ENCODE measurements at regions not wholly inside any gene's neighbourhood (a gene's known extent, or its start where the extent isn't known, plus 50 kb on each side); places are given as distances from the start of the nearest gene placed in this dataset.
A peak's percentile ranks its signal among the peaks of the same experiment; 100 is the strongest.

DNA sequence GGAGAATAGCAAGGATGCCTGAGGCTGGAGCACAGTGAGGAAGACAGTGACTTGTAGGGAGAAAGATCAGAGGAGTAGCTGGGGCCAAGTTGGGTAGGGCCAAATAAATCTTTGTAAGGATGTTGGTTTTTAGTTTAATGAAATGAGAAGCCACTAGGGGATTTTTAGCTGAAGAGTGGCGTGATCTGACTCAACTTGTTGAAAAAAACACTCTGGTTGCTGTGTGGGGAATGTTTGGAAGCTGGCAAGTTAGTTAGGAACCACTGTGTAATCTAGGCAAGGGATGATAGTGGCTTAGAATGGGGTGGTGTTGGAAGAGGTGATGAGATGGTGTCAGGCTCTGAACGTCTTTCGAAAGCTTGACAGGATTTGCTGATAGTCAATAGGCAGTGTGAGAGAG is 176.1 kb upstream of the HDDC2 start:
- no peak for DNase-seq (ENCODE audit: low read depth)
- in situ Hi-C loops (cut with HindIII; ENCODE audit: low pct_unique_long_range_greater_than_20kb, low sequenced_read_pairs): no loop called here

DNA sequence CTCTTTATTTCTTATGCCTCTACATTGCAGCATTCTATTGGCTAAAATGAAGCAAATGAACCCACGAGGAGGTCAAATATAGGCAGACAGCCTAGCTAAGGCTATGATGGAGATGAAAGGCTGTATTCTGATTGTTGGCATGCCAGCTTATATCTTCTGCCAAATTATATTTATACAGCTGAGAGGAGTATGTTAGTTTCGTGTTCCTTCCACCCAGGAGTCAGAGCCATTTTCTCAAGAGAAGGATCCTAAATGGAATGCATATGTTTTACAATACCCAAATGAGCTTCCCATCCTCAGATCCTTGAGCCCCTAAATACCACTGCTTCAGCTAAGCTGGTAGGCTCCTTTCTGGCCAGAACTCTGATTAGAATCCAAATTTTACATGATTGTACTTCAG is 178.4 kb upstream of the HDDC2 start:
- in situ Hi-C loops (cut with HindIII; ENCODE audit: low pct_unique_long_range_greater_than_20kb, low sequenced_read_pairs): no loop called here
- no peak for DNase-seq (ENCODE audit: low read depth)

DNA sequence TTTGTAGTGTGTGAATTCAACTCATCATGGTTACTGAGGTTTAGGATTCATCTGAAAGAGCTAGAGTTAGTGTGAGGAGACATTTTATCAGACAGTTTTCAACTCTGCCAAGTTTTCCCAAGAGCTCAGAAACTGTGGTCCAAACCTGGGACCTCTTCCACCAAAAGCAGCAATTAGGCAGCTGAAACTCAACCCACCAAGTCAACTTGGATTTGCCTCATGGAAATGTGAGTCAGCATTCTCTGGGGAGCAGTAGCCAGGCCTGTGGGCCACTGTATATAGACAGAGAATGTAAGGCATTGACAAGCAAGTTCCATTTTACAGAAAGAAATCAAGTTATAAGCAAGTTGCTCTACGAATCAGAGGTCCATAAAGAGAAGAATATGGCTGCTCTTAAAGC is 178.8 kb upstream of the HDDC2 start:
- no peak for DNase-seq (ENCODE audit: low read depth)
- in situ Hi-C loops (cut with HindIII; ENCODE audit: low pct_unique_long_range_greater_than_20kb, low sequenced_read_pairs): no loop called here

DNA sequence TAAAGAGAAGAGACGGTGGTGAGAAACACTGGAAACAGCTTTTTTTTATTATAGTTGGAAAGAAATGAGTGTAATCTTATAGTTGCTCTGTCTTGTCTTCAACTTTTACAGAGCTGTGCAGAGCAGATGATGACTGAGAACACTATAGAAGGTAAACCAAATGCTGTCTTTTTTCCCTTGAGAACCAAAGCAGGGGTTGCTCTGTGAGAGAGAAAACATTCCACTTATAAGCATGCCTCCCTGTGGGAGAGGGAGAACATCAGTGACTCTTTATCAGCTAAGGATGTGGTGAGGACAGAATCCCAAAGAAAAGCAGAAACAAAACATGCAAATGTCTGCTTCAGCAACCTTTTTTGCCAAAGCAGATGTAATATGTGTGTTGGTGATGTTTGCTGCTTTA is 179.3 kb upstream of the HDDC2 start:
- DNase-seq (ENCODE audit: low read depth): no peak
- in situ Hi-C loops (cut with HindIII; ENCODE audit: low pct_unique_long_range_greater_than_20kb, low sequenced_read_pairs): no loop called here

DNA sequence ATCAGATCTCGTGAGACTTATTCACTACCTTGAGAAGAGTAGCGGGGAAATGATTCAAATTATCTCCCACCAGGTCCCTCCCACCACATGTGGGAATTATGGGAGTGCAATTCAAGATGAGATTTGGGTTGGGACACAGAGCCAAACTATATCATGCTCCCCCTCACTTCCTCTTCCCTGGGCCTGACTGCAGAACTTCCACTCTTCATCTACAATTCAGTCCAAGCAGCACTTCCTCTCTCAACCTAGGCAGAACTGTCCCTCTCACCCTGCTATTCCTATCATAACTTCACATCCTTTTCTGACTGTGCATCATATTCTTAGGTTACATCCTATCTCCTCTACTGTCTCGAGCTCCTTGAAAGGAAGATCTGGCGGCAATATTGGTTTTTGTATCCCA is 184.0 kb upstream of the HDDC2 start:
- no peak for DNase-seq (ENCODE audit: low read depth)
- in situ Hi-C loops (cut with HindIII; ENCODE audit: low pct_unique_long_range_greater_than_20kb, low sequenced_read_pairs): no loop called here

DNA sequence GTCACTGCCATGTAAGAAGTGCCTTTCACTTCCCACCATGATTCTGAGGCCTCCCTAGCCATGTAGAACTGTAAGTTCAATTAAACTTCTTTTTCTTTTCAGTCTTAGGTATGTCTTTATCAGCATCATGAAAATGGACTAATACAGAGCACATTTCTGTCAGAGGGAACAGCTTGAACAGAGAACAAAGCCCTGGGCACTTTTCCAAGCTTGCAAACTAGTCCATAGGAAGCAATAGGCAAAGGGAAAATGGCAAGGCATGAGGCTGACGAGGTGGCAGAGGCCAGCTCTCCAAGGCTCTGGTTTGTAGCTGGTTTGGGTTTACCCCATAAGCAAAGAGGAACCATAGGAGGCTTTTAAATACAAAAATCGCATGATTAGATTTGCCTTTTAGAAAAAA is 185.1 kb upstream of the HDDC2 start:
- no peak for DNase-seq (ENCODE audit: low read depth)
- in situ Hi-C loops (cut with HindIII; ENCODE audit: low pct_unique_long_range_greater_than_20kb, low sequenced_read_pairs): no loop called here

DNA sequence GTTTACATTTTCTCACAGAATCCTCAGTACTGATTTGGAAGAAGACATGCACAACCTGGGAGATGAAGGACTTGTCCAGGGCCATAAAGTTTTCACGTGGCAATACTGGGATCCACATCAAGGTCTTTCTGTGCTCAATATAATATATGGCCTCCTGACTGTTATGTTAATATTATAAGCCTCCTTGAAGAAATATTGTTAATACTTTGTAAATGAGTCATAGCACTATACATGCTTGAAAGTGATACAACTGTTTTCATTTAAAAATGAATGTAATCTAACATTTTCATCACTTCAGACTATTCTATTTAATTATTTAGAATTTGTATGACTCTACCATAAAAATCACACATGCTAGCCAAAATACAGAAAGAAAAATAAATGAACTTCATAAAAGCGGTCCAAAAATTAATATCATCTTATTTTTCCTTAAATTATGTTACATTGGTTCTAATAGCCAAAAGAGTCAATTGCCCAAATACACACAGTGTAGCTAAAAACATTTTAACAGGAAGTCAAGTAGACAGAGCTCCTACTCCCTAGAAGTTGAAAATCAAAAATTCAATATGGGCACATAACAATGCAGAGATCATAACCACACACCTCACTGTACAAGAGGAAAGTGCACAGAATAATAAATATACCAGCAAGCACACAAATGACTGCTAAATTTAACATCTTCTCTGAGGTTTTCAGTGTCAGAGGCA is 188.0 kb upstream of the HDDC2 start:
- in situ Hi-C loops (cut with HindIII; ENCODE audit: low pct_unique_long_range_greater_than_20kb, low sequenced_read_pairs): no loop called here
- DNase-seq (ENCODE audit: low read depth): no peak

DNA sequence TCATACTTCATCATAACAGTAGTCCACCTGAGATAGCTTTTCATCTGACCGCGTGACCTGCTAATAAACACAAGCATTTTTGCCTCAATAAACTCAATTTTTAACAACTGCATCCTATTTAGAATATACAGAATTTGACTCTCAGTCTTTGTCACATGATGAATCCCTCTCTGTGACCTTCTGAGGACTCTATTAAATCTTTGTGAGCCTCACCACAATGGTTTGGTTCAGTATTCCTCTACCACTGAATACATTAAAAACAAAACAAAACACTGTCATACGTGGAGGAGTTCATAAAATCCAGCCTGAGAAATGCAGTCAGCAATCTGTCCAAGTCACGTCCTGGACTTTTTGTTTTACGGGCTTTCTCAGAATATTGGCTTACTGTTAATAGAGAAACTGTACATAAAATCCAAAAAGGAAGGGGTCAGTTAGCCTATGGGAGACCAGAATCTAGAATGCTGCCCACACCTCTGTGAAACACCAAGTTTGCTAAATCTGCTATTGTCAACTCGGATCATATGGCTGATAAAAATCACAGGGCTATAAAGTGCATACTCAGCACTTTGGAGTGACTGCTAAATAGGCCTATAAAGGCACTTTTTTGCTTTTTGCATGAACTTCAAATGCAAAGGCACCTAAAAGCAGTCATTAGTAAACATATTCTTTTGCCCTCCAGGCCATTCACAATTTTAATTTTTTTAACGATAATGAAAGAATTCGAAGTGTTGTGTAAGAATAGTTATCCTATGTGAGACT is 190.3 kb upstream of the HDDC2 start:
- no peak for DNase-seq (ENCODE audit: low read depth)

DNA sequence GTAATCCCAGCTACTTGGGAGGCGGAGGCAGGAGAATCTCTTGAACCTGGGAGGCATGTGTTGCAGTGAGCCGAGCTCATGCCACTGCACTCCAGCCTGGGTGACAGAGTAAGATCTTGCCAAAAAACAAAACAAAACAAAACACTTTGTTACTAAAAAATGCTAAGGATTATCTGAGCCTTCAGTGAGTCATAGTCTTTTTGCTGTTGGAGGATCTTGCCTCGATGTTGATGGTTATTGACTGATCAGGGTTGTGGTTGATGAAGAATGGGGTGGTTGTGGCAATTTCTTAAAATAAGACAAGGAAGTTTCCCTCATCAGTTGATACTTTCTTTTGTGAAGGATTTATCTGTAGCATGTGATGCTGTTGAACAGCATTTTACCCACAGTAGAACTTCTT is 196.8 kb upstream of the HDDC2 start:
- in situ Hi-C loops (cut with HindIII; ENCODE audit: low pct_unique_long_range_greater_than_20kb, low sequenced_read_pairs): no loop called here
- DNase-seq (ENCODE audit: low read depth): no peak

More for the DNA sequence above, 190.3 kb upstream of the HDDC2 start:
- in situ Hi-C loops (cut with HindIII; ENCODE audit: low pct_unique_long_range_greater_than_20kb, low sequenced_read_pairs): no loop called here

DNA sequence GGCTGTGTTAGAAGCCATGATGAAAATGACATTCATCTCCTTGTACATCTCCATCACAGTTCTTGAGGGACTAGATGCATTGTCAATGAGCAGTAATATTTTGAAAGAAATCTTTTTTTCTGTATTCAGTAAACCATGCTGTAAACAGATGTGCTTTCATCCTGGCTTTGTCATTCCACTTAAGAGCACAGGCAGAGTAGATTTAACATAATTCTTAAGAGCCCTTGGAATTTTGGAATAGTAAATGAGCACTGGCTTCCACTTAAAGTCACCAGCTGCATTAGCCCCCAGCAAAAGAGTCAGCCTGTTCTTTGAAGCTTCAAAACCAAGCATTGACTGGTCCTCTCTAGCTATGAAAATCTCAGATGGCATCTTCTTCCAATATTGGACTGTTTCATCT is 197.8 kb upstream of the HDDC2 start:
- no peak for DNase-seq (ENCODE audit: low read depth)
- in situ Hi-C loops (cut with HindIII; ENCODE audit: low pct_unique_long_range_greater_than_20kb, low sequenced_read_pairs): no loop called here

DNA sequence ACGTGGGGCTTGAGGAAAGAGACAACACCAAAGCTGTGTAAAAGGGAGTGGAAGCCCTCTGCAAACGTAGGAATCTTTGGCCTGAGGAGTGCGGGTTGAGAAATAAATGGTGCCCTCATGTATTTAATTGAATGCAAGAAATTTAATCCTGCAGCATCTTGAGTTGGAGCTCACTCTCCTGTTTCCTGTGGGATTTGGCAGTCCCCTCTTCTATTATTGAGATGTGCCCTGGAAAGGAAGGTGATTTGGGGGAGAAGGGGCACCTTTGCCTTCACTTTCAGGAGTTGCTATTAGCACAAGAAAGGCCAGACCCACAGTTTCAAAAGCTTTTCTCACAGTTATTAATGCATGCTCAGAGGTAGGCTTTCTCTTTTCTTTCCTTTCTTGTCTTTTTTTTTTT is 201.4 kb upstream of the HDDC2 start:
- in situ Hi-C loops (cut with HindIII; ENCODE audit: low pct_unique_long_range_greater_than_20kb, low sequenced_read_pairs): no loop called here

DNA sequence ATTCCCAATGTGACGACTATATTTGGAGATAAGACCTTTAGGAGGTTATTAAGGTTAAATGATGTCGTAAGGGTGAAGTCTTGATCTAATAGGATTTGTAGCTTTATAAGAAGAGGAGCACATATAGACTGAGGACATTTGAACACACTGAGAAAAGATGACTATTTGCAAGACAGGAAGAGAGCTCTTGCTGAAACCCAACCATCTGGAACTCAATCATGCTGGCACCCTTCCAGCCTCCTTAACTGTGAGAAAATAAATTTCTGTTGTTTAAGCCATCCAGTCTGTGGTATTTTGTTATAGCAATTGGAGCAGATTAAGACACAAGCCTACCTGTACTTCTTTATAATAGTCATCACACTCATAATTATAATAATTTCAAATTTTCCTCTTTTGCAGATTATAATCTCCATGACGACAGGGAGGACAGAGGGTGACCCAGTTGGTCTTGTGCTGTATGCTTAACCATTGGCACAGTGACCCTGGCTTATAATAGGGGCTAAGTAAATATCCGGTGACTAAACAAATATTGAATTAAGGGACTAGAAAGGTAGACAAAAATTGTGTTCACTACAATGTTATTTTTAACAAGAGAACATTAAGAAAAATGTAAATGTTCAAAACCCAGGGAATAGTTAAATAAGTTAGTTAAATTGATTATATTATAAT is 206.4 kb upstream of the HDDC2 start:
- in situ Hi-C loops (cut with HindIII; ENCODE audit: low pct_unique_long_range_greater_than_20kb, low sequenced_read_pairs): no loop called here
- peak; percentile 58 for DNase-seq (ENCODE audit: low read depth)

More for the DNA sequence above, 201.4 kb upstream of the HDDC2 start:
- no peak for DNase-seq (ENCODE audit: low read depth)

DNA sequence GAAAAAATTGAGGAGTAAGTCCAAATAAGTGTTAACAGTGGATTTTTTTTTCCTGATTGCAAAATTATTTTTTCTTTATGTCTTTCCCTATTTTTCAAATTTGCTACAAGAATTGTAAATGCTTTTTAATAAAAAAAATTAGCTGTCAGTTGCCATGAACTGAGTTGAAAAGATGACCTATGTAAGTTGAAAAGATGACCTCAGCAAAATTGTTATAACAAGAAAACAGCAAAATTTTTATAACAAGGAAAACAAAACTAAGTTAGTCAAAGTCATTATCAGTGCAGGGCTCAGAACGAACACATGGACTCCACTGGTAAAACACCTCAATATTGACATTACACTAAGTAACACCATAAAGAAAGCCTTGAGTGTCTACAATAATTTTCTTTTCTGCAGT is 207.0 kb upstream of the HDDC2 start:
- no peak for DNase-seq (ENCODE audit: low read depth)
- in situ Hi-C loops (cut with HindIII; ENCODE audit: low pct_unique_long_range_greater_than_20kb, low sequenced_read_pairs): no loop called here

DNA sequence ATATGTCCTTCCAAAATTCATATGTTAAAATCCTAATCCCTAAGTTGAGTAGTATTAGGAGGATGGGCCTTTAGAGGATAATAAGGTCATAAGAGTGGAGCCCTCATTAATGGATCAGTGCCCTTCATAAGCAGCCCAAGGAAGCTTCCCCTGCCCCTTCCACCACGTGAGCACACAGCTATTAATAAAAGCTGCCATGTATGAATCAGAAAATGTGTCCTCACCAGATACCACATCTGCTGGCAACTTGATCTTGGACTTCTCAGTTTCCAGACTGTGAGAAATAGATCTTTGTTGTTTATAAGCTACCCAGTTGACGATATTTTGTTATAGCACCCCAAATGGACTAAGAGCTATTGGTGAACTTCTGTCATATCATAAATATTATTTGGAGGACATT is 207.7 kb upstream of the HDDC2 start:
- no peak for DNase-seq (ENCODE audit: low read depth)
- in situ Hi-C loops (cut with HindIII; ENCODE audit: low pct_unique_long_range_greater_than_20kb, low sequenced_read_pairs): no loop called here

DNA sequence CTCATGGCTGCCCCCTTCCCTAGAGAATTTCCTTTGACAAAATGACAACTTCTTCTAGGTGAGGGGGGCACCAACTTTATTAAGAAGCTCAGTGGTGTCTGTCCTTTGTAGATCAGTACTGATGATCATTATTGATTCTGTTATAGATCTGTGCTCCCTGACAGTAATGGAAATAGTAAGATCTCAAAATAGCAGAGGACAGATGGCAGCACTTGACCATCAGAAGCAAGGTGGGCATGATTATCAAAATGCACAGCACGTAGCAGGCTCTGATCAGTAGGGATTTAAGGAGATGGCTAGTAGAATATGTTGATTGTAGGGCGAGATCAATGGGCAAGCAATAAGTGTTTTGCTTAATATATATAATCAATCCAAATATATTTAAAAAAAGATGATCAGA is 208.6 kb upstream of the HDDC2 start:
- DNase-seq (ENCODE audit: low read depth): no peak
- in situ Hi-C loops (cut with HindIII; ENCODE audit: low pct_unique_long_range_greater_than_20kb, low sequenced_read_pairs): no loop called here

DNA sequence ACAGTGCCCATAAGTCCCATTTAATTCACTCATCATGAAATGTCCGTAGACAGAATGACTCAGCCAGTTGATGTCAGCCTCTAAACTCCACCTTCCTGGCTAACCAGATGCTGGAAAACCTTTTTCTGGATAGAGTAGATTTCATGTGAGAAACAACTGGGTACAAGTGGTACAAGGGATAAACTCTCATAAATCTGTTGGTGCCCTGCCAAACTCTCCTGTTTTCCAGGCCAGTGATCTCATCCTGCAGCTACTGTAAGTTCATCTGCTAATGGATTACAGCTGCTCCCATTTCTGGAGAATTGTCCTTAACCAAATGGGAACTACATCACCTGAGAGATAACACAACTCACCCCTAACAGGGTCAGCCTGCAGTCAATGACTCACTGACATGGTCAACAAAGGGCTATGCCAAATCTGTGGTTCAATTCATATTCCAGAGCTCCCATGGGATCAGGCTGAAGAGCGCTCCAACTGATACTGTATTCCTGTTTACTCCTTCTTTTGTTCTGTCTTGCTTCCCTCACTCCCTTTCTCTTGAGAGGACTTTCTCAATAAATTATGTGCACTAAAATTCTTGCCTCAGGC is 210.1 kb upstream of the HDDC2 start:
- in situ Hi-C loops (cut with HindIII; ENCODE audit: low pct_unique_long_range_greater_than_20kb, low sequenced_read_pairs): no loop called here
- DNase-seq (ENCODE audit: low read depth): peak; percentile 86

DNA sequence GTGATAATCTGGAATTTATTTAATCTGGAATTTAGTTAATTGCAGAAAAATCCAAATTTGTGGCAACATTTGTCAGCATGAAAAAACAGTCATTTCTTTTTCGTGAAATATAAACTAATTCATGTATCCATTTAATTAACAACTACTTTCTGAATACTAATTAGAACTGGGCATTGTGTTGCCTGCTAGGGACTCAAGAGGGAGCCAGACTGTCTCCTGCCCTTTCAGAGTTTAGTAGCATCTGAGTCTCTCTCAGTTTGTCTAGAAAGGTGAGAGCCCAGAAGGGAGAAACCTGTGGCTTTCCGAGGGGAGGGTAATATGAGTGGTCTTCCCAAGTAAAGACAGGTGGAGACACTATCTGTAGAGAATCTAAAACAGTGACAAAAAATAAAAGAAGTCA is 210.9 kb upstream of the HDDC2 start:
- in situ Hi-C loops (cut with HindIII; ENCODE audit: low pct_unique_long_range_greater_than_20kb, low sequenced_read_pairs): no loop called here
- no peak for DNase-seq (ENCODE audit: low read depth)

DNA sequence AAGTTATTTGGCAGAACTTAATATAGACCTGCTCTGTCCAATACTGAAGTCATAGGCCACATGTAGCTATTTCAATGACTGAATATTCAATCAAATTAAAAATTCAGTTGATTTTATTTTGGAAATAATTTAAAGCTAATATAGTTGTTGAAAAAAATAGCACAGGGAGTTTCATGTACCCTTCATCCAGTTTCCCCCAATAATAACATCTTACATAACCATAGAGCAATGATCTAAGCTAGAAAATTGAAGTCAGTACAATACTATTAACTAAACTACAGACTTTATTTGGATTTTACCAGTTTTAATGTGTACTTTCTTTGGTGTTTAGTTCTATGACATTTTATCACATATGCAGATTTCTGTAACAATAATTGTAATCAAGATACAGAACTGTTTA is 212.2 kb upstream of the HDDC2 start:
- in situ Hi-C loops (cut with HindIII; ENCODE audit: low pct_unique_long_range_greater_than_20kb, low sequenced_read_pairs): no loop called here
- no peak for DNase-seq (ENCODE audit: low read depth)

DNA sequence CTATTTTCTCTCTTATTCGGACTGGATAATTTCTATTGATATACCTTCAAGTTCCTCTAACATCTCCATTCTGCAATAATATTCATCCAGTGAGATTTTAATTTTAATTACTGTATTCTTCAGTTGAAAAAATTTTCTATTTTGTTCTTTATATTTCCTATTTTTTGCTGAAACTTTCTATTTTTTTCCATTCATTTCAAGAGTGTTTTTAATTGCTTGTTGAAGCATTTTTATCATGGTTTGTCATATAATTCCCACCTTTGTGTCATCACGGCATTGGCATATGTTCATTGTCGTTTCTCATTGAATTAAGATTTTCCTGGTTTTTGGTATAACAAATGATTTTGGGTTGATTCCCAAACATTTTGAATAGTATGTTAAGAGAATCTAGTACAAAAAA is 214.9 kb upstream of the HDDC2 start:
- no peak for DNase-seq (ENCODE audit: low read depth)
- in situ Hi-C loops (cut with HindIII; ENCODE audit: low pct_unique_long_range_greater_than_20kb, low sequenced_read_pairs): no loop called here

Data from Caki2 (cell line).